HEK293 (cell line): ENCODE measurements at regions not wholly inside any gene's neighbourhood (a gene's known extent, or its start where the extent isn't known, plus 50 kb on each side); places are given as distances from the start of the nearest gene placed in this dataset.

Experiments
- GLIS2 ChIP-seq: fragments of 450-650 bp; formaldehyde crosslinking; IDR thresholded peaks from 2 replicates; pipeline ENCODE4 v1.5.1; 2016; ENCODE audit warnings: missing biosample characterization, missing genetic modification characterization
- ZBTB44 ChIP-seq: fragments of 450-650 bp; IDR thresholded peaks from 2 replicates; pipeline ENCODE4 v1.5.1; 2018; ENCODE audit warnings: missing biosample characterization, mild to moderate bottlenecking, missing genetic modification characterization
- ZNF670 ChIP-seq: fragments of 450-650 bp; formaldehyde crosslinking; IDR thresholded peaks from 2 replicates; pipeline ENCODE4 v1.5.1; 2016; ENCODE audit warnings: missing biosample characterization, missing genetic modification characterization, low read depth
- ZXDB ChIP-seq: fragments of 450-650 bp; formaldehyde crosslinking; IDR thresholded peaks from 2 replicates; pipeline ENCODE4 v1.5.1; 2016; ENCODE audit warnings: missing biosample characterization, missing genetic modification characterization
- TF ChIP-seq, protein P1 (sequence below): fragments of 450-650 bp; formaldehyde crosslinking; IDR thresholded peaks from 2 replicates; pipeline ENCODE4 v1.5.1; 2016; ENCODE audit warnings: missing biosample characterization, missing genetic modification characterization
- TF ChIP-seq, protein P2 (sequence below): fragments of 450-650 bp; formaldehyde crosslinking; IDR thresholded peaks from 2 replicates; pipeline ENCODE4 v1.5.1; 2016; ENCODE audit warnings: missing biosample characterization, missing genetic modification characterization

DNA sequence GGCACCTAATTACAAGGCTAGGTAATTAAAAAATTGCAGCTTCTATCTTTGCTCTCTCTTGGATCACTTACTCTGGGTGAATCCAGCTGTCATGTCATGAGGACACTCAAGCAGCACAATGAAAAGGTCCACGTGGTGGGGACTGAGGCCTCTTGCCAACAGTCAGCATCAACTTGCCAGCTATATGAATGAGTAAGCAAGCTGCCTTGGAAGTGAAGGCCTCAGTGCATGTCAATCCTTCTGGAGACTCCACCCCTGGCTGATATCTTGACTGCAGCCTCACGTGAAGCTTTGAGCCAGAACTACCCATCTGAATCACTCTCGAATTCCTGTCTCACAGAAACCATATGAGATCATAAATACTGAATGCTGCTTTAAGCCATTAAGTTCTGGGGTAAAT is 140.5 kb downstream of the SNX18 start:
- TF ChIP-seq ZXDB (no peak), ZBTB44 (tag by site-specific recombination) (no peak), ZNF670 (tag by site-specific recombination) (no peak), GLIS2 (tag by site-specific recombination) (no peak)
- TF ChIP-seq, protein P1, sequence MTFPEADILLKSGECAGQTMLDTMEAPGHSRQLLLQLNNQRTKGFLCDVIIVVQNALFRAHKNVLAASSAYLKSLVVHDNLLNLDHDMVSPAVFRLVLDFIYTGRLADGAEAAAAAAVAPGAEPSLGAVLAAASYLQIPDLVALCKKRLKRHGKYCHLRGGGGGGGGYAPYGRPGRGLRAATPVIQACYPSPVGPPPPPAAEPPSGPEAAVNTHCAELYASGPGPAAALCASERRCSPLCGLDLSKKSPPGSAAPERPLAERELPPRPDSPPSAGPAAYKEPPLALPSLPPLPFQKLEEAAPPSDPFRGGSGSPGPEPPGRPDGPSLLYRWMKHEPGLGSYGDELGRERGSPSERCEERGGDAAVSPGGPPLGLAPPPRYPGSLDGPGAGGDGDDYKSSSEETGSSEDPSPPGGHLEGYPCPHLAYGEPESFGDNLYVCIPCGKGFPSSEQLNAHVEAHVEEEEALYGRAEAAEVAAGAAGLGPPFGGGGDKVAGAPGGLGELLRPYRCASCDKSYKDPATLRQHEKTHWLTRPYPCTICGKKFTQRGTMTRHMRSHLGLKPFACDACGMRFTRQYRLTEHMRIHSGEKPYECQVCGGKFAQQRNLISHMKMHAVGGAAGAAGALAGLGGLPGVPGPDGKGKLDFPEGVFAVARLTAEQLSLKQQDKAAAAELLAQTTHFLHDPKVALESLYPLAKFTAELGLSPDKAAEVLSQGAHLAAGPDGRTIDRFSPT, result no peak
- TF ChIP-seq, protein P2, sequence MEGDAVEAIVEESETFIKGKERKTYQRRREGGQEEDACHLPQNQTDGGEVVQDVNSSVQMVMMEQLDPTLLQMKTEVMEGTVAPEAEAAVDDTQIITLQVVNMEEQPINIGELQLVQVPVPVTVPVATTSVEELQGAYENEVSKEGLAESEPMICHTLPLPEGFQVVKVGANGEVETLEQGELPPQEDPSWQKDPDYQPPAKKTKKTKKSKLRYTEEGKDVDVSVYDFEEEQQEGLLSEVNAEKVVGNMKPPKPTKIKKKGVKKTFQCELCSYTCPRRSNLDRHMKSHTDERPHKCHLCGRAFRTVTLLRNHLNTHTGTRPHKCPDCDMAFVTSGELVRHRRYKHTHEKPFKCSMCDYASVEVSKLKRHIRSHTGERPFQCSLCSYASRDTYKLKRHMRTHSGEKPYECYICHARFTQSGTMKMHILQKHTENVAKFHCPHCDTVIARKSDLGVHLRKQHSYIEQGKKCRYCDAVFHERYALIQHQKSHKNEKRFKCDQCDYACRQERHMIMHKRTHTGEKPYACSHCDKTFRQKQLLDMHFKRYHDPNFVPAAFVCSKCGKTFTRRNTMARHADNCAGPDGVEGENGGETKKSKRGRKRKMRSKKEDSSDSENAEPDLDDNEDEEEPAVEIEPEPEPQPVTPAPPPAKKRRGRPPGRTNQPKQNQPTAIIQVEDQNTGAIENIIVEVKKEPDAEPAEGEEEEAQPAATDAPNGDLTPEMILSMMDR, result no peak
